GM20431 (cell line): ENCODE measurements at regions not wholly inside any gene's neighbourhood (a gene's known extent, or its start where the extent isn't known, plus 50 kb on each side); places are given as distances from the start of the nearest gene placed in this dataset.

ENCODE experiments used
- in situ Hi-C: fragments of 300-500 bp; cut with MseI, MboI; formaldehyde crosslinking; loops from one replicate; pipeline ENCODE4 v1.15.0; 2020; ENCODE audit warnings: low sequenced_read_pairs; ENCODE audit not compliant: unreplicated experiment

GRCh38 chrX:20362268-20363267 is 95.9 kb upstream of the RPS6KA3 start:
- in situ Hi-C loops: no loop called here

- in situ Hi-C loops: no loop called here
These were observed 95.2 kb upstream of the RPS6KA3 start for GRCh38 chrX:20361890-20362262.

GRCh38 chrX:20361081-20361889 is 94.6 kb upstream of the RPS6KA3 start:
- in situ Hi-C loops: no loop called here

- in situ Hi-C loops: no loop called here
These were observed 88.5 kb upstream of the RPS6KA3 start for GRCh38 chrX:20355187-20355586.

GRCh38 chrX:20354505-20354904 is 87.8 kb upstream of the RPS6KA3 start:
- in situ Hi-C loops: no loop called here

GRCh38 chrX:20352935-20353336 is 86.2 kb upstream of the RPS6KA3 start:
- in situ Hi-C loops: no loop called here

GRCh38 chrX:20352504-20352903 is 85.8 kb upstream of the RPS6KA3 start:
- in situ Hi-C loops: no loop called here

GRCh38 chrX:20350596-20350995 is 83.9 kb upstream of the RPS6KA3 start:
- in situ Hi-C loops: no loop called here

- in situ Hi-C loops: no loop called here
These were observed 81.4 kb upstream of the RPS6KA3 start for GRCh38 chrX:20348139-20348538.

- in situ Hi-C loops: no loop called here
These were observed 80.8 kb upstream of the RPS6KA3 start for GRCh38 chrX:20347481-20347880.

GRCh38 chrX:20333672-20334071 is 67.0 kb upstream of the RPS6KA3 start:
- in situ Hi-C loops: no loop called here

GRCh38 chrX:20330545-20330944 is 63.8 kb upstream of the RPS6KA3 start:
- in situ Hi-C loops: no loop called here

- in situ Hi-C loops: no loop called here
These were observed 62.7 kb upstream of the RPS6KA3 start for GRCh38 chrX:20329435-20329834.

- in situ Hi-C loops: no loop called here
These were observed 59.2 kb upstream of the RPS6KA3 start for GRCh38 chrX:20325786-20326388.

- in situ Hi-C loops: no loop called here
These were observed 56.2 kb upstream of the RPS6KA3 start for GRCh38 chrX:20322887-20323286.

GRCh38 chrX:20320461-20321159 is 53.9 kb upstream of the RPS6KA3 start:
- in situ Hi-C loops: no loop called here

- in situ Hi-C loops: no loop called here
These were observed 52.3 kb upstream of the RPS6KA3 start for GRCh38 chrX:20319054-20319453.

- in situ Hi-C loops: no loop called here
These were observed 51.2 kb upstream of the RPS6KA3 start for GRCh38 chrX:20317873-20318272.
